GM18505 (cell line): ENCODE measurements at regions not wholly inside any gene's neighbourhood (a gene's known extent, or its start where the extent isn't known, plus 50 kb on each side); places are given as distances from the start of the nearest gene placed in this dataset.

Source experiments
- ATAC-seq: cut with Tn5 transposase; IDR thresholded peaks from one replicate; pipeline ENCODE4 v1.9.1; 2021; ENCODE audit not compliant: unreplicated experiment
- POLR2A ChIP-seq: IDR thresholded peaks from 4 replicates; pipeline ENCODE4 v1.6.1; 2011; ENCODE audit warnings: borderline replicate concordance; ENCODE audit not compliant: insufficient read depth, insufficient read length; ENCODE audit errors: extremely low read depth

GRCh38 chr9:86819552-86819951 lies 127.8 kb downstream of the GAS1 start:
- no peak for TF ChIP-seq POLR2A
- no peak for ATAC-seq

- no peak for ATAC-seq
- no peak for TF ChIP-seq POLR2A
Observed at GRCh38 chr9:86818636-86819035, 128.7 kb downstream of the GAS1 start.

GRCh38 chr9:86816868-86817267 lies 130.4 kb downstream of the GAS1 start:
- no peak for ATAC-seq
- no peak for TF ChIP-seq POLR2A

- no peak for TF ChIP-seq POLR2A
- no peak for ATAC-seq
Observed at GRCh38 chr9:86816366-86816765, 130.9 kb downstream of the GAS1 start.

GRCh38 chr9:86812616-86813015 lies 134.7 kb downstream of the GAS1 start:
- ATAC-seq: no peak
- TF ChIP-seq POLR2A: no peak

GRCh38 chr9:86809759-86810367 lies 137.4 kb downstream of the GAS1 start:
- TF ChIP-seq POLR2A: no peak
- ATAC-seq: no peak

GRCh38 chr9:86809151-86809550 lies 138.2 kb downstream of the GAS1 start:
- ATAC-seq: no peak
- no peak for TF ChIP-seq POLR2A

- no peak for TF ChIP-seq POLR2A
- ATAC-seq: no peak
Observed at GRCh38 chr9:86807367-86807976, 139.8 kb downstream of the GAS1 start.

- ATAC-seq: no peak
- TF ChIP-seq POLR2A: no peak
Observed at GRCh38 chr9:86804011-86804410, 143.3 kb downstream of the GAS1 start.

- TF ChIP-seq POLR2A: no peak
Observed at GRCh38 chr9:86802900-86803673, 144.2 kb downstream of the GAS1 start.

GRCh38 chr9:86801246-86801645 lies 146.1 kb downstream of the GAS1 start:
- no peak for ATAC-seq
- TF ChIP-seq POLR2A: no peak

More at GRCh38 chr9:86802900-86803673, 144.2 kb downstream of the GAS1 start:
- ATAC-seq: no peak

GRCh38 chr9:86800681-86801080 lies 146.6 kb downstream of the GAS1 start:
- ATAC-seq: no peak
- TF ChIP-seq POLR2A: no peak

GRCh38 chr9:86798966-86799365 lies 148.3 kb downstream of the GAS1 start:
- no peak for ATAC-seq
- no peak for TF ChIP-seq POLR2A

- no peak for ATAC-seq
- TF ChIP-seq POLR2A: no peak
Observed at GRCh38 chr9:86796666-86797065, 150.6 kb downstream of the GAS1 start.
